ENCODE measurements at regions not wholly inside any gene's neighbourhood (a gene's known extent, or its start where the extent isn't known, plus 50 kb on each side); places are given as distances from the start of the nearest gene placed in this dataset.
A peak's percentile ranks its signal among the peaks of the same experiment; 100 is the strongest.

- TF ChIP-seq POLR2A (IDR thresholded peaks at IDR 0.05) (no peak), CTCF (IDR thresholded peaks at IDR 0.05) (peak in 3 of 4 experiments; percentile 33 to 71 (median 46)), EP300 (IDR thresholded peaks at IDR 0.05) (no peak)
These were observed 153.9 kb upstream of the RMST start for GRCh38 chr12:97308576-97309198.

All from sigmoid colon (tissue), 4 donors.